Endothelial cell of umbilical vein (primary cell): ENCODE measurements at regions not wholly inside any gene's neighbourhood (a gene's known extent, or its start where the extent isn't known, plus 50 kb on each side); places are given as distances from the start of the nearest gene placed in this dataset.

ENCODE experiments used
- BruUV-seq: library from RNA; stranded (reverse); fragments of 400-500 nt; replicated peaks from 2 replicates; lab custom pipeline; 2021; lab: Mats Ljungman, UMichigan
- CTCF ChIA-PET: fragments of 300-600, 350-600 bp; sonication (Branson Sonifier 250); formaldehyde crosslinking; loops from one replicate; lab custom pipeline; 2021; ENCODE audit warnings: antibody characterized with exemption, inconsistent platforms; lab: Charles Lee
- POLR2A ChIA-PET: fragments of 300-600, 350-600 bp; sonication (Branson Sonifier 250); formaldehyde crosslinking; loops from one replicate; lab custom pipeline; 2021; ENCODE audit warnings: antibody characterized with exemption, inconsistent platforms; lab: Charles Lee
- DNase-seq: peaks from one replicate; pipeline ENCODE4 v3.0.0-alpha.2; 2011; ENCODE audit warnings: low read depth, low spot score
- FAIRE-seq: peaks from 2 replicates; lab custom pipeline; 2011; peaks lifted over from hg19 to GRCh38; lab: Jason Lieb, UNC
- H2AFZ ChIP-seq: 2 replicates; pipeline ENCODE4 v1.6.0; 2012; ENCODE audit warnings: low read depth, low read length, control low read depth, inconsistent platforms
- H3K27ac ChIP-seq: 2 replicates; pipeline ENCODE4 v1.5.1; 2011; ENCODE audit warnings: low read depth, mild to moderate bottlenecking, control low read depth, low read length, moderate library complexity; ENCODE audit not compliant: insufficient read depth
- H3K27me3 ChIP-seq, 2 experiments: 2 replicates each; pipeline versions ENCODE4 v1.6.0 to v1.6.1; 2011; ENCODE audit warnings: low read length in 2 of 2, mixed read lengths in 1 of 2; ENCODE audit not compliant: control insufficient read depth in 2 of 2, insufficient read depth in 2 of 2
- H3K36me3 ChIP-seq, 2 experiments: 2 replicates in 1 of 2; 3 replicates in 1 of 2; pipeline ENCODE4 v1.5.1; 2011; ENCODE audit warnings: low read length in 2 of 2, mild to moderate bottlenecking in 1 of 2, moderate library complexity in 1 of 2; ENCODE audit not compliant: control insufficient read depth in 2 of 2, insufficient read depth in 2 of 2; ENCODE audit errors: extremely low read depth in 1 of 2
- H3K4me1 ChIP-seq: 3 replicates; pipeline ENCODE4 v1.5.1; 2011; ENCODE audit warnings: mild to moderate bottlenecking, low read length; ENCODE audit not compliant: control insufficient read depth, insufficient read depth; ENCODE audit errors: extremely low read depth
- H3K4me2 ChIP-seq: 2 replicates; pipeline ENCODE4 v1.6.1; 2011; ENCODE audit warnings: low read length, control low read depth, mixed read lengths; ENCODE audit not compliant: insufficient read depth
- H3K4me3 ChIP-seq, 3 experiments: fragments of 200-600 bp in 1 of 3; sonication (generic), shearing (Covaris generic) in 1 of 3; replicated peaks in 1 of 3; 2 replicates each; pipeline ENCODE4 v1.5.1; 2011 to 2016; ENCODE audit warnings: control low read depth in 3 of 3, low read length in 3 of 3, mild to moderate bottlenecking in 2 of 3, inconsistent platforms in 1 of 3, low read depth in 1 of 3, moderate library complexity in 1 of 3; ENCODE audit not compliant: insufficient read depth in 1 of 3
- H3K79me2 ChIP-seq: 2 replicates; pipeline ENCODE4 v1.6.0; 2012; ENCODE audit warnings: low read length, inconsistent platforms; ENCODE audit not compliant: control insufficient read depth, insufficient read depth
- H3K9ac ChIP-seq: replicated peaks from 2 replicates; pipeline ENCODE3; 2011; ENCODE audit warnings: low read length, control low read depth; ENCODE audit not compliant: insufficient read depth; ENCODE audit errors: extremely low read depth
- H3K9me1 ChIP-seq: replicated peaks from 3 replicates; pipeline ENCODE4 v1.6.0; 2011; ENCODE audit warnings: mild to moderate bottlenecking, low read length; ENCODE audit not compliant: control insufficient read depth, insufficient read depth; ENCODE audit errors: extremely low read depth
- H3K9me3 ChIP-seq: replicated peaks from 2 replicates; pipeline ENCODE4 v1.5.1; 2012; ENCODE audit warnings: low read length, inconsistent platforms; ENCODE audit not compliant: control insufficient read depth, insufficient read depth
- H4K20me1 ChIP-seq: replicated peaks from 2 replicates; pipeline ENCODE3; 2011; ENCODE audit warnings: mild to moderate bottlenecking, low read length; ENCODE audit not compliant: control insufficient read depth, insufficient read depth; ENCODE audit errors: extremely low read depth
- CTCF ChIP-seq, 2 donors: IDR thresholded peaks; 1 replicate in 1 of 2; 2 replicates in 1 of 2; pipeline ENCODE4 v1.5.1; 2011; ENCODE audit warnings: low read length in 2 of 2, mild to moderate bottlenecking in 2 of 2, moderate library complexity in 2 of 2, control low read depth in 1 of 2, inconsistent platforms in 1 of 2, low read depth in 1 of 2; ENCODE audit not compliant: insufficient read depth in 1 of 2; ENCODE audit errors: extremely low read depth in 1 of 2
- EZH2 ChIP-seq: IDR thresholded peaks from 2 replicates; pipeline ENCODE4 v1.6.1; 2012; ENCODE audit warnings: borderline replicate concordance, low read depth, mild to moderate bottlenecking, moderate library complexity, low read length, inconsistent platforms; ENCODE audit not compliant: severe bottlenecking
- FOS ChIP-seq: IDR thresholded peaks from 2 replicates; pipeline ENCODE4 v1.6.1; 2011; ENCODE audit warnings: mild to moderate bottlenecking, low read length, moderate library complexity, borderline replicate concordance; ENCODE audit not compliant: insufficient read depth
- GATA2 ChIP-seq: IDR thresholded peaks from 2 replicates; pipeline ENCODE4 v1.7.0; 2011; ENCODE audit warnings: low read depth, mild to moderate bottlenecking, moderate library complexity, mixed read lengths, low read length; ENCODE audit not compliant: insufficient read length, insufficient read depth
- JUN ChIP-seq: IDR thresholded peaks from 2 replicates; pipeline ENCODE4 v1.6.1; 2011; ENCODE audit warnings: borderline replicate concordance, low read depth; ENCODE audit not compliant: insufficient read length, insufficient read depth
- MYC ChIP-seq: IDR thresholded peaks from one replicate; pipeline ENCODE4 v1.6.1; 2011; ENCODE audit warnings: mild to moderate bottlenecking, low read depth, low read length
- POLR2A ChIP-seq: IDR thresholded peaks from 2 replicates; pipeline ENCODE4 v1.6.1; 2012; ENCODE audit warnings: low read depth, mild to moderate bottlenecking, control low read depth, low read length
- POLR2AphosphoS5 ChIP-seq: IDR thresholded peaks from 2 replicates; pipeline ENCODE4 v1.6.1; 2012; ENCODE audit warnings: low read depth, mild to moderate bottlenecking, control low read depth, low read length, moderate library complexity; ENCODE audit not compliant: insufficient read depth
- dilution Hi-C: fragments of 300-500 bp; cut with MboI; formaldehyde crosslinking; loops from one replicate; pipeline ENCODE4 v1.15.0; 2019; ENCODE audit warnings: low sequenced_read_pairs; ENCODE audit not compliant: extremely low pct_ligation_motif_present
- intact Hi-C: fragments of 100-400 bp; cut with micrococcal nuclease; formaldehyde crosslinking; loops from one replicate; pipeline ENCODE4 v1.10.0; 2022
- TF ChIP-seq, protein P1 (sequence below): IDR thresholded peaks from 2 replicates; pipeline ENCODE4 v1.6.1; 2011; ENCODE audit not compliant: insufficient read depth, insufficient read length

DNA sequence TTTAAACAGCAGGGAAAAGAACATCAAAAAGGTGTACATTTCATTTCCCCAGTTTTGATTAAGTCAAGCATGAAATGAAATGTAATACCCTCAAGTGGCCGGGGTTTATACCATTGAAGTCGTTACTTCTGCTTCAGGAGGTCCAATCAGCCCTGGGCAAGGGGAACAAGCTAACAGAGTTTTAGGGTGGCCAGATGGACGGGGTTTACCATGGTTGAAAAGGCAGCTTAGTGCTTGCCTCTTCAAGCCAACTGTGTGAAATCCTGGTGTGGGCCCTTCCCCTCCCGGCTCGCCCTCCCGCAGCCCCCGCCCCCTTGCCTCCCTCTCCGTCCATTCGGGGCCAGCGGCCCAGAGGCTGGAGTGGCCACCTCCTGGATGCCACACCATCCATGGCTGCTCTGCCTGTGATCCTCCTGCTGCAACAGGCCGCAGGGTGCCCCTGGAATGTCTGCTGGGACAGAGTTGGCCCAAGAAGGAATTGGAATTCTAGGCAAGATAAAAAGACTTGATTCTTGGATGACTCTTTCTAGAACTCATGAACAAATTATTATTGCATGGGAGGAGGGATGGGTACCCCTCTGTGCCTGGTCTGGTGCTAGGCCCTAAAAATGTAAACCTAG, 296.2 kb upstream of the IRX3 start:
- no peak overlapping the region for H3K4me3 ChIP-seq
- H3K4me1 ChIP-seq = no peaks in the 10 kb centered on the region
- H3K36me3 ChIP-seq = no peaks in the 10 kb centered on the region
- no peaks in the 10 kb centered on the region for H3K9me1 ChIP-seq
- DNase-seq (no peak), FAIRE-seq (no peak)
- H3K27ac ChIP-seq = no peak overlapping the region
- no peak overlapping the region for H3K9ac ChIP-seq
- H3K9me3 ChIP-seq = no peaks in the 10 kb centered on the region
- TF ChIP-seq JUN = no peak
- no peak for TF ChIP-seq GATA2
- TF ChIP-seq, protein P1, sequence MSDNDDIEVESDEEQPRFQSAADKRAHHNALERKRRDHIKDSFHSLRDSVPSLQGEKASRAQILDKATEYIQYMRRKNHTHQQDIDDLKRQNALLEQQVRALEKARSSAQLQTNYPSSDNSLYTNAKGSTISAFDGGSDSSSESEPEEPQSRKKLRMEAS = no peak
- TF ChIP-seq CTCF (IDR thresholded peaks at IDR 0.05; ENCODE audit: extremely low read depth in 1 of 2, insufficient read depth in 1 of 2, low read depth in 1 of 2, low read length in 2 of 2) = no peak
- no peak for TF ChIP-seq FOS
- TF ChIP-seq MYC = no peak
- no peak for TF ChIP-seq EZH2
- TF ChIP-seq POLR2AphosphoS5 = no peak
- no peak for TF ChIP-seq POLR2A
- H3K27me3 ChIP-seq = no peaks in the 10 kb centered on the region
- BruUV-seq = no TSS peak
- dilution Hi-C loops = no loop called here
- intact Hi-C loops = no loop called here
- H3K4me2 ChIP-seq = no peak overlapping the region
- no peaks in the 10 kb centered on the region for H4K20me1 ChIP-seq
- ChIA-PET CTCF (no interaction called here), POLR2A (no interaction called here)
- H3K79me2 ChIP-seq = no peaks in the 10 kb centered on the region
- no peak overlapping the region for H2AFZ ChIP-seq
